Vagina (tissue), 2 donors: ENCODE measurements at regions not wholly inside any gene's neighbourhood (a gene's known extent, or its start where the extent isn't known, plus 50 kb on each side); places are given as distances from the start of the nearest gene placed in this dataset.

Source experiments
- DNase-seq, 2 donors: peaks; one replicate each; pipeline ENCODE4 v3.0.0-alpha.2; 2017; ENCODE audit errors: extremely low spot score in 2 of 2
- H3K27ac ChIP-seq: fragments of 200-600 bp; sonication (generic); one replicate; pipeline ENCODE4 v1.5.1; 2019
- H3K27me3 ChIP-seq: fragments of 200-600 bp; sonication (generic); one replicate; pipeline ENCODE4 v1.5.1; 2019
- H3K36me3 ChIP-seq, 2 donors: fragments of 200-600 bp; sonication (generic); one replicate each; pipeline ENCODE4 v1.5.1; 2017 to 2019
- H3K4me1 ChIP-seq: fragments of 200-600 bp; sonication (generic); one replicate; pipeline ENCODE4 v1.5.1; 2019
- H3K4me3 ChIP-seq, 2 donors: fragments of 200-600 bp; sonication (generic); 1 replicate in 1 of 2; 2 replicates in 1 of 2; pipeline ENCODE4 v1.5.1; 2016 to 2019
- H3K9me3 ChIP-seq: fragments of 200-600 bp; sonication (generic); one replicate; pipeline ENCODE4 v1.5.1; 2019
- POLR2A ChIP-seq, 2 donors: fragments of 450-650 bp; IDR thresholded peaks; one replicate each; pipeline ENCODE4 v1.6.1; 2017; ENCODE audit warnings: antibody characterized with exemption in 2 of 2, mild to moderate bottlenecking in 2 of 2, moderate library complexity in 2 of 2
- POLR2AphosphoS5 ChIP-seq, 2 donors: sonication (generic); formaldehyde crosslinking; IDR thresholded peaks; one replicate each; pipeline ENCODE4 v1.9.0; 2017; ENCODE audit warnings: antibody characterized with exemption in 2 of 2, mild to moderate bottlenecking in 2 of 2, low read depth in 1 of 2; ENCODE audit not compliant: insufficient read depth in 1 of 2
- intact Hi-C: fragments of 100-400 bp; cut with DNase I; formaldehyde crosslinking; loops from one replicate; pipeline ENCODE4 v1.15.1; 2023
- TF ChIP-seq, protein P1 (sequence below), 3 experiments: fragments of 450-650 bp in 2 of 3; fragments of 200-600 bp in 1 of 3; sonication (generic) in 1 of 3; IDR thresholded peaks; one replicate each; pipeline ENCODE4 v1.5.1; 2017 to 2019; ENCODE audit warnings: antibody characterized with exemption in 3 of 3, mild to moderate bottlenecking in 2 of 3, moderate library complexity in 2 of 3

DNA sequence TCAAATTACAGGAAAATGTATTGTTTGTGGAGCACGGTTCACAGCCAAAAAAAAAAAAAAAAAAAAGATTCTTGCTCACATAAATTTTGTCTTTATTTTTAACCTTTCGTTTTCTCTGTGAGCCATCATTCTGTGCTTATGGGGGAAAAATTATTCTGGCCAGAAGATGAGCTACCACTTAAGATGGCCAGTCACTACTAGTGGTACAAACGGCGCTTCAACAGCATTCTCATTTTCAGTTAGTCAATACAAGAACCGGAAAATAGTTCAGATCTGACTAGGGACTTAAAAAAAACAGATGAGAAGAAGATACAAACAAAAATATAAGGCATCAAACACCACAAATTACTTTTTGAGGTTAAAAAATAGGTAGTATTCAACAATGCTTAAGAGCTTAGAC is 158.6 kb upstream of the CNTN5 start:
- Histone ChIP-seq H3K27ac (no peak overlapping the region), H3K9me3 (no peaks in the 10 kb centered on the region), H3K4me3 (no peak overlapping the region), H3K27me3 (no peaks in the 10 kb centered on the region), H3K4me1 (no peaks in the 10 kb centered on the region), H3K36me3 (no peaks in the 10 kb centered on the region)
- intact Hi-C loops: no loop called here
- TF ChIP-seq, protein P1, sequence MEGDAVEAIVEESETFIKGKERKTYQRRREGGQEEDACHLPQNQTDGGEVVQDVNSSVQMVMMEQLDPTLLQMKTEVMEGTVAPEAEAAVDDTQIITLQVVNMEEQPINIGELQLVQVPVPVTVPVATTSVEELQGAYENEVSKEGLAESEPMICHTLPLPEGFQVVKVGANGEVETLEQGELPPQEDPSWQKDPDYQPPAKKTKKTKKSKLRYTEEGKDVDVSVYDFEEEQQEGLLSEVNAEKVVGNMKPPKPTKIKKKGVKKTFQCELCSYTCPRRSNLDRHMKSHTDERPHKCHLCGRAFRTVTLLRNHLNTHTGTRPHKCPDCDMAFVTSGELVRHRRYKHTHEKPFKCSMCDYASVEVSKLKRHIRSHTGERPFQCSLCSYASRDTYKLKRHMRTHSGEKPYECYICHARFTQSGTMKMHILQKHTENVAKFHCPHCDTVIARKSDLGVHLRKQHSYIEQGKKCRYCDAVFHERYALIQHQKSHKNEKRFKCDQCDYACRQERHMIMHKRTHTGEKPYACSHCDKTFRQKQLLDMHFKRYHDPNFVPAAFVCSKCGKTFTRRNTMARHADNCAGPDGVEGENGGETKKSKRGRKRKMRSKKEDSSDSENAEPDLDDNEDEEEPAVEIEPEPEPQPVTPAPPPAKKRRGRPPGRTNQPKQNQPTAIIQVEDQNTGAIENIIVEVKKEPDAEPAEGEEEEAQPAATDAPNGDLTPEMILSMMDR (IDR thresholded peaks at IDR 0.05): no peak
- no peak for DNase-seq

DNA sequence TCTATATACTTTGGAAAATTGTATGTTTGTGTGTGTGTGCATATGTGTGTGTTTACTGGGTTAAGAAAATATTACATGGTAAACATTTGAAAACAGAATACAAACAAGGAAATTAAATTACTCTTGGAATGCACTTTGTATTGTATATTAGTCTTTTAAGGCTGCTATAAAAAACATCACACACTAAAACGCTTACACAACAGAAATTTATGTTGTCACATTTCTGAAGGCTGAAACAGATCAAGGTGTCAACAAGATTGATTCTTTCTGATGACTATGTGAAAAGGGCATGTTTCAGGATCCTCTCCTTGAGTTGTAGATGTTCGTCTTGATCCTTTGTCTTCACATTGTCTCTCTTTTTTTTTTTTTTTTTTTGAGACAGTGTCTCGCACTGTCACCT is 149.1 kb upstream of the CNTN5 start:
- no peak for DNase-seq
- intact Hi-C loops: no loop called here

DNA sequence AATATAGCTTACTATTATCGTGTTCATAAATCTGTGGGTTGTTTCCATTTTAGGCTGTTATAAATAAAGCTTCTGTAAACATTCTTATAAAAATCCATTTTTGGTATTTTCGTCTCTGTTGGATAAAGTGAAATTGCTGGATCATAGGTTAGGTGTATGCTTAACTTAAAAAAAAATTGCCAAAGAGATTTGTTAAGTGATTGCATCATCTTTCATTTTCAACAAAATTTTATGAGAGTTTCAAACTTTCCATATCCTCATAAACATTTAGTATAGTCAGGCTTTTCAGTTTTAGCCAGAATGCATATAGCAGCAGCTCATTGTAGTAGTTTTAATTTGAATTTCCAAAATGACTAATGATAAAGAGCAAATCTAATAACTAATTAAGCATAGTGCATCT is 146.7 kb upstream of the CNTN5 start:
- H3K9me3 ChIP-seq: no peaks in the 10 kb centered on the region
- no peaks in the 10 kb centered on the region for H3K27me3 ChIP-seq
- TF ChIP-seq, protein P1 (IDR thresholded peaks at IDR 0.05): no peak
- intact Hi-C loops: no loop called here
- no peak for DNase-seq
- no peaks in the 10 kb centered on the region for H3K36me3 ChIP-seq
- no peak overlapping the region for H3K4me3 ChIP-seq
- H3K27ac ChIP-seq: no peak overlapping the region
- no peaks in the 10 kb centered on the region for H3K4me1 ChIP-seq

More for the DNA sequence above, 149.1 kb upstream of the CNTN5 start:
- H3K4me3 ChIP-seq: no peak overlapping the region
- H3K36me3 ChIP-seq: no peaks in the 10 kb centered on the region
- no peaks in the 10 kb centered on the region for H3K4me1 ChIP-seq
- H3K27ac ChIP-seq: no peak overlapping the region
- no peaks in the 10 kb centered on the region for H3K9me3 ChIP-seq
- no peaks in the 10 kb centered on the region for H3K27me3 ChIP-seq
- TF ChIP-seq, protein P1 (IDR thresholded peaks at IDR 0.05): no peak
- TF ChIP-seq POLR2A (IDR thresholded peaks at IDR 0.05): no peak

DNA sequence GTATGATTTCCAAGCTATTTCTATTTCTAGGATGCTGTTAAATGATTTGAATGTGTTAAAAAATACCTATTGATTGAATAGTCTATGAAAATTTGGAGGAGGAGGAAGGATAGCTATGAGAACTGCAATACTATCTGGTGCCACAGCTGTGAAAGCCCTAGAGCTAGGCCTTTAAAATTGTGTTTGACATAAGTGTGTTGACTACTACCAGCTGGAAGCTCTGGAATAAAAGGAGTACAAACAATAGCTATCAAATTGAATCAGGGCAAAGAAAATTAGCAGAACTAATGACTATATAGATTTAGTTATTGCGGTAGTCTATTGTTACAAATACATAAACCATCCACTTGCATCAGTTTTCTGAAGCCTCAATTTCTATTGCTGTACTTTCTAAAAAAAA is 124.8 kb upstream of the CNTN5 start:
- Histone ChIP-seq H3K4me1 (no peaks in the 10 kb centered on the region), H3K27me3 (no peaks in the 10 kb centered on the region), H3K27ac (no peak overlapping the region), H3K4me3 (no peak overlapping the region), H3K36me3 (no peaks in the 10 kb centered on the region), H3K9me3 (no peaks in the 10 kb centered on the region)
- intact Hi-C loops: no loop called here
- TF ChIP-seq POLR2A (IDR thresholded peaks at IDR 0.05) (no peak), POLR2AphosphoS5 (IDR thresholded peaks at IDR 0.05; ENCODE audit: insufficient read depth in 1 of 2, low read depth in 1 of 2) (no peak)
- TF ChIP-seq, protein P1 (IDR thresholded peaks at IDR 0.05): no peak
- no peak for DNase-seq

DNA sequence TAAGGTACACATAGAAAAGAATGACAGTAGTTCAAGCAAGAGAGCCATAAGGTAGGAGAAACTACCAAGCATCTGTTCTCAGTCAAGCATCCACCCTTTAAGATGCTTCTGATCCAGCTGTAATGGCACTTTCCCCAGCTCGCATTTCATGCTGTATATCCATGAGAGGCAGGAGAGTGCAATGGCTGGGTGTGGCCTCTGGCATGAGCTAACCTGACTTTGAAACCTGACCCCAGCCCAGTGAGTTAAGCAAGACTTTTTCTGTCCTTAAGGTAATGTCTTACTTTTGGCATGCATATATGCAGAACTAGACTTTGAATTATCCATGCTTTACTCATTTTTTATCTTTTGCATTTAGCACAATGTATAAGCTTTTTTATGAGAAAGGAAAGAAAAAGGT is 79.8 kb upstream of the CNTN5 start:
- H3K4me1 ChIP-seq: no peaks in the 10 kb centered on the region
- no peaks in the 10 kb centered on the region for H3K27me3 ChIP-seq
- H3K36me3 ChIP-seq: no peaks in the 10 kb centered on the region
- no peak overlapping the region for H3K4me3 ChIP-seq
- no peak for DNase-seq
- H3K27ac ChIP-seq: no peak overlapping the region
- intact Hi-C loops: no loop called here
- no peaks in the 10 kb centered on the region for H3K9me3 ChIP-seq
- TF ChIP-seq POLR2AphosphoS5 (IDR thresholded peaks at IDR 0.05; ENCODE audit: insufficient read depth in 1 of 2, low read depth in 1 of 2) (no peak), POLR2A (IDR thresholded peaks at IDR 0.05) (no peak)
- TF ChIP-seq, protein P1 (IDR thresholded peaks at IDR 0.05): no peak
